MV-4-11 (cell line): ENCODE measurements at regions not wholly inside any gene's neighbourhood (a gene's known extent, or its start where the extent isn't known, plus 50 kb on each side); places are given as distances from the start of the nearest gene placed in this dataset.
A peak's percentile ranks its signal among the peaks of the same experiment; 100 is the strongest.
"Not testable (repeated sequence)": the region's sequence is repeated elsewhere in the genome, so short reads cannot be mapped to it uniquely, and the experiment has no call there.

ENCODE experiments used
- DNase-seq: peaks from one replicate; lab custom pipeline; 2025; lab: John Stamatoyannopoulos, UW

- peak; percentile 1 for DNase-seq
Measured at GRCh38 chr14:106530423-106531107, 1004.2 kb downstream of the TMEM121 start.

GRCh38 chr14:106537597-106537996 lies 1011.2 kb downstream of the TMEM121 start:
- not testable (repeated sequence) for DNase-seq

GRCh38 chr14:106538201-106538600 lies 1011.8 kb downstream of the TMEM121 start:
- no peak for DNase-seq

GRCh38 chr14:106547735-106548434 lies 1021.5 kb downstream of the TMEM121 start:
- no peak for DNase-seq

- DNase-seq, result no peak
Measured at GRCh38 chr14:106549064-106549463, 1022.7 kb downstream of the TMEM121 start.

- DNase-seq, result no peak
Measured at GRCh38 chr14:106551265-106551664, 1024.9 kb downstream of the TMEM121 start.

- not testable (repeated sequence) for DNase-seq
Measured at GRCh38 chr14:106556211-106556610, 1029.8 kb downstream of the TMEM121 start.

- DNase-seq, result peak; percentile 7
Measured at GRCh38 chr14:106556665-106557289, 1030.4 kb downstream of the TMEM121 start.

GRCh38 chr14:106562451-106562850 lies 1036.1 kb downstream of the TMEM121 start:
- no peak for DNase-seq

- peak; percentile 32 for DNase-seq
Measured at GRCh38 chr14:106564058-106564643, 1037.8 kb downstream of the TMEM121 start.

- DNase-seq, result no peak
Measured at GRCh38 chr14:106578481-106578880, 1052.1 kb downstream of the TMEM121 start.

- DNase-seq, result no peak
Measured at GRCh38 chr14:106579084-106579483, 1052.7 kb downstream of the TMEM121 start.

- DNase-seq, result no peak
Measured at GRCh38 chr14:106585692-106586091, 1059.3 kb downstream of the TMEM121 start.

GRCh38 chr14:106586098-106586704 lies 1059.8 kb downstream of the TMEM121 start:
- DNase-seq, result no peak

- not testable (repeated sequence) for DNase-seq
Measured at GRCh38 chr14:106591539-106591938, 1065.2 kb downstream of the TMEM121 start.

- not testable (repeated sequence) for DNase-seq
Measured at GRCh38 chr14:106592115-106592852, 1065.9 kb downstream of the TMEM121 start.

GRCh38 chr14:106599209-106599608 lies 1072.8 kb downstream of the TMEM121 start:
- DNase-seq, result no peak

- peak; percentile 79 for DNase-seq
Measured at GRCh38 chr14:106605548-106606448, 1079.4 kb downstream of the TMEM121 start.

- no peak for DNase-seq
Measured at GRCh38 chr14:106606936-106607335, 1080.6 kb downstream of the TMEM121 start.

GRCh38 chr14:106610691-106611090 lies 1084.3 kb downstream of the TMEM121 start:
- no peak for DNase-seq
